GM21360 (cell line): ENCODE measurements at regions not wholly inside any gene's neighbourhood (a gene's known extent, or its start where the extent isn't known, plus 50 kb on each side); places are given as distances from the start of the nearest gene placed in this dataset.
"Not testable (repeated sequence)": the region's sequence is repeated elsewhere in the genome, so short reads cannot be mapped to it uniquely, and the experiment has no call there.

ENCODE experiments used
- ATAC-seq: cut with Tn5 transposase; IDR thresholded peaks from one replicate; pipeline ENCODE4 v1.9.1; 2021; ENCODE audit warnings: mild to moderate bottlenecking, moderate library complexity; ENCODE audit not compliant: unreplicated experiment

DNA sequence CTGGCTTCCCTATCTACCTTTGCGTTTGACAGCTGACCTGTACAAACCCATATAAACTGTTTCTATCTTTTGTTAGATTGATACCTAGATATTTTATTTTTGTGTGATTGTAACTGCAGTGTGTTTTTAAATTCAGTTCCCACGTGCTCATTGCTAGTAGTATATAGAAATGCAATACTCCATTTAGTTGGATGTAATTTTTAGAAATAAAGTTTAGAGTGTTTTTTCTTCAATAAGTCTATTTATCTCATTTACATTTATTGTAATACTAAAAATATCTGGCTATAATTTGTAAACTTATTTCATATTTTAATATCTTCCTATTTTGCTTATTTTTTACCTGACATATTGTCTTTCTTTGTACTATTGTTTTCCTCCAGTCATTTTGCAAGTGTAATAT lies 329.7 kb upstream of the ADARB2 start:
- ATAC-seq = no peak

GRCh38 chr10:2054728-2055127 lies 317.4 kb upstream of the ADARB2 start:
- no peak for ATAC-seq

DNA sequence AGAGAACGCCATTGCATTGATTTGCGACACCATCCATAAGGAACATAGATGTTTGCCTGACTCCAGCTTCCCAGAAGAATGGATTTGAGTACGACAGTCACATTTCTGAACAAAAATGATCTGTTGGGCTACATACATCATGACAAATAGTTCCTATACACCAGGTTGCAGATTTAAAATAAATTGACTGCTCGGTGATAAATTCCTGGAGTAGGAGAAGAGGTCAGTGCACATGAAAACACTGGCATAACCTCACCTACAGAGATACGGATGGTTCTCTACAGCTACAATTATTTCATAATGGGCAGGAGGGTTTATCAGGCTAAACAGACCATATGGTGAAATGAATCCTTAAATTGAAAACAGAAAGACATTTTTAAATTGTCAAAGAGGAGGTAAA lies 316.5 kb upstream of the ADARB2 start:
- no peak for ATAC-seq

DNA sequence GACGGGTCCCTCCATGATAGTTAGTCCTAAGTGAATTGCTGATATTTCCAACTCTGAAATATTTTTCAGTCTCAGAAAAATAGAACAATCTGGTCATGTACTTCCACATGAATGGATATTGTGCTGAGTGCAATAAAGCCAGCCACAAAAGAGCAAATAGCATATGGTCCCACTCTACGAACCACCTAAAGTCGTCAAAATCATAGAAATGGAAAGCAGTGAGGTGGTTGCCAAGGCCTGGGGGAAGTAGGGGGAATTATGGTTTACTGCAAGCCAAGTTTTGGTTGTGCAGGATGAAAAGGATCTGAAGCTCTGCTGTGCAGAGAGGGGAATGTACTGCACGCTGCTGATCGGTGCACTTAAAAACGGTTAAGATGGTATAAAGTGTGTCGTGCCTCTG lies 313.8 kb upstream of the ADARB2 start:
- no peak for ATAC-seq

DNA sequence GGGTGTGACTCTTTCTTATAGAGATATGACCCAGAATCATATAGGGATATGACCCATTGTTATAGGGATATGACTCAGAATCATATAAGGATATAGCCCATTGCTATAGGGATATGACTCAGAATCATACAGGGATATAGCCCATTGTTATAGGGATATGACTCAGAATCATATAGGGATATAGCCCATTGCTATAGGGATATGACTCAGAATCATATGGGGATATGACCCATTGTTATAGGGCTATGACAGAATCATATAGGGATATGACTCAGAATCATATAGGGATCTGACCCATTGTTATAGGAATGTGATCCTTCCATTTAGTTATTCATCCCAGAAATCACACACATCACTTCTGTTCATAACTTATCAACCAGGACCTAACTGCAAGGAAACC lies 312.2 kb upstream of the ADARB2 start:
- ATAC-seq = no peak

DNA sequence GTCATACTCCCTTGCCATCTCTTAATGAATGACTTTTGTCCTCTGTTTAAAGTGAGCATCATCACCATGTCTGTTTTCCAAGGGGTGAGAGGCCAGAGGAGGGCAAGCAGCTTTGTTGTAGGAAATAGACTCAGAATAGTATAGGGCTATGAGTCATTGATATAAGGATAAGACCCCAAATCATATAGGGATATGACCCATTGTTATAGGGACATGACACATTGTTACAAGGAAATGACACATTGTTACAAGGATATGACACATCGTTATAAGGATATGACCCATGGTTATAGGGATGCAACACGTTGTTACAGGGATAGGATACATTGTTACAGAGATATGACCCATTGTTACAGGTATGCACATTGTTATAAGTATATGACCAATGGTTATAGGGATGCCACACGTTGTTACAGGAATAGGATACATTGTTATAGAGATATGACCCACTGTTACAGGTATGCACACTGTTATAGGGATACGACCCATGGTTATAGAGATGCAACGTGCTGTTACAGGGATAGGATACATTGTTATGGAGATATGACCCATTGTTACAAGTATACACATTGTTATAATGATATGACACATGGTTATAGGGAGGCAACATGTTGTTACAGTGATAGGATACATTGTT lies 311.1 kb upstream of the ADARB2 start:
- no peak for ATAC-seq

DNA sequence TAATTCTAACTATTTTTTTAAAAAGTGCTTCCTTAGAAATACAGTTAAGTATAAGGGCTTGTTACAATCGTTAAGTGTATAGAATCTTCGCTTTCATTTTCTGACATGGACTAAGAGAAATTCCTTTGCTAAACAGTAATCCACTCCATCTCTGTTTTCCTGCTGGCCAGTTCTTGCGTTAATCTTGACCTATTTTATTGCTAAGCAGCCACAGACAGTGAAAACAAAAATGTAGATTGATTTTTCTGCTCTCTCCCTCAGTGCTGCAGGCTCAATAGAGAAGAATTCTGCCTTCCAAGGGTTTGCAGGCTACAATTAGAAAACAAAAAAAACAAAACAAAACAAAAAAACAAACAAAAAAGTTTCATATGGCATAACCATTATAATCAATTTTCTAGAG lies 310.4 kb upstream of the ADARB2 start:
- no peak for ATAC-seq

GRCh38 chr10:2043379-2043778 lies 306.1 kb upstream of the ADARB2 start:
- ATAC-seq = no peak

DNA sequence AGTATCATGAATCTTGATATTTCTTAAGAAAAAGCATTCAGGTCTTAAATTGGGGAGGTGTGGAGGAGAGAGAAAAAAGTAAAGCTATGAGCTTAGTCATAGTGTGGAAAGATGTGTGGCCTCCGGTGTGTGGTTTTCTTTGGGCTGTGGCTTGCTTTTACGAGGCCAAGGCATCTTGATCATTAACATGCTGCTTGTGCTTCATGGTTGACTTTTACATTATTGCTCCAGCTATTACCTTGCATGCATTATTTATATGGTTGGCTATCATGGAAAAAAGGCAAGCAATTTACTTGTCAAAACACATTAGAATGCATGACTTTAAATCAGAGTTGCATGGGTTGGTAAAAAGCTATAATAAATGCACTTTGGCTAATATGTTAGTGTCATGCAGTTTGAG lies 300.7 kb upstream of the ADARB2 start:
- ATAC-seq = no peak

GRCh38 chr10:2037246-2037645 lies 299.9 kb upstream of the ADARB2 start:
- ATAC-seq = no peak

DNA sequence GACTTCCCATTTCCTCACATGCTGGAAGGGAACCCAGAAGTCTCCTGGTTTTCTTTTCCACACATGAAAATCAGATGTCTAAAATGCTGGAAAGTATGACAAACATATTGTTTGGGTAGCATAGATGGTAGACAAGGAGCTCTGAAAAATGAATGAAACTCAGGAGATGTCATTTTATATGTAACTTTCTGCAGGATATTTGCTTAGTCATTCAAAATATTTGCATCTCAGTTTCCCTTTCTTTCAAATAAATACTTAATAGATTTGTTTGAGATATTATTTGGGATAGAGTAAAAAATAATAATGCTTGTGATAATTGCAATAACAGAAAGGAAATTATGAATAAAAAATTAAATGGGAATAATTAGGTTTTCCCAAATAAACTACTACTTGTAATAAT lies 298.9 kb upstream of the ADARB2 start:
- no peak for ATAC-seq

DNA sequence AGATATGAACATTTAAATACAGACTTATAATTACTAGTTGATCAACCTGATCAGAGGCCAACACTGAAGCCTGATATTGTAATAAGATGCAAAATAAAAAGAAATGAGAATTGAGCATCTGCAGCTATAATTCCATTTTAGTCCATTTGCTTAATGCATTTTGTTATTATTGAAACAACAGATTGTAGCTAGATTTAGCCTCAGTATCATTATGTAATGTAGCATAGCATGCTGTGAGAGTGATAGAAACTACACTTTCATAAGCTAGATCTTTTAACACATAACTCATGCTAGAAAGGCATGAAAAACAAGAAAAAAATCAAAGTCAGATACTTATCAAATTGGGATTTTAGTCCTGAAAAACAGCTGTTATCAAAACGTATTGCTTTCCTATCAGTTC lies 292.7 kb upstream of the ADARB2 start:
- ATAC-seq = no peak

DNA sequence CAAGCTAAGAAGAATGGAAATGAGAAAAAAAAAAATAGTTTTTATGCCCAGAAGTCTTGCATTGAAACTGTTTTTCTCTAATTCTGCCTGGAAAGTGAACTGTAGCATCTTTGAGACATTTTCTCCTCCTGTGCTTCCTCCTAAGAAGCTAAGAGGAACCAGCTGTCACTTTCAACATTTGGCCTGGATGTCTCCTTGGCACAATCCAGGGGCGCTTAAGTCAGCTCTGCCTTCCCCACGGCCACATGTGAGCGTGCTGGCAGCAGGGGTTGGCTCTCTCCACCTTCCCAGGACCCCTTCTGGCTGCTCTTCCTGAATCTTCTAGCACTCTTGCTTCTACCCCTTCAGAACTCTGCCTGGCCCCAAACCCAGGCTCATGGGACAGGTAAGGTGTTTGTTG lies 289.6 kb upstream of the ADARB2 start:
- no peak for ATAC-seq

DNA sequence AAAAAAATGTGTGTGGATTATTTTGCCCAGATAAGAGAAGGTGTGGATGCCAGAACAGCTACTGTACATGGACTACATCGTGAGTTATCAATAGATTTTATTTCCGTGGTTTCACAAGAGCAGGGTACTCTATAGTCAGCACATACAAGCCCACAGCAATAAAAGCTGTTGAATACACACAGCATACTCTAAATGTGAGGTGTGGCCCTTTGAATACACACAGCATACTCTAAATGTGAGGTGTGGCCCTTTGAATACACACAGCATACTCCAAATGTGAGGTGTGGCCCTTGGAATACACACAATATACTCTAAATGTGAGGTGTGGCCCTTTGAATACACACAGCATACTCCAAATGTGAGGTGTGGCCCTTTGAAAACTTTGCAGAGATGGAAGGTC lies 287.4 kb upstream of the ADARB2 start:
- ATAC-seq = not testable (repeated sequence)

- no peak for ATAC-seq
Observed at GRCh38 chr10:2023687-2024086, 286.4 kb upstream of the ADARB2 start.

GRCh38 chr10:2022401-2022800 lies 285.1 kb upstream of the ADARB2 start:
- no peak for ATAC-seq

DNA sequence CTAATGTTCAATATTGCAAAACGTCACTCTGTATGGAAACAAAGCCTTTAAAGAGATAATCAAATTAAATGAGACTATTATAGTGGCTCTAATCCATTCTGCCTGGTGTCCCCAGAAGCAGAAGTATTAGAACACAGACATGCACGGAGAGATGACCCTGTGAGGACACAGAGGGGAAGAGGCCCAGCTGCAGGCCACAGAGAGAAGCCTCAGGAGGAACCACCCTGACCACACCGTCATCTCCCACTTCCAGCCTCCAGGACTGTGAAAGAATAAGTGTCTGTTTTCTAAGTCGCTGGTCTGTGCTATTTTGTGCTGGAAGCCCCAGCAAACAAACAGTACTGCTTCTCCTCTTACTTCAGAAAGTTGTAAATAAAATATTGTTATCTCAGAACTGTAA lies 283.5 kb upstream of the ADARB2 start:
- ATAC-seq = no peak

- ATAC-seq = no peak
Observed at GRCh38 chr10:2019803-2020202, 282.5 kb upstream of the ADARB2 start.

DNA sequence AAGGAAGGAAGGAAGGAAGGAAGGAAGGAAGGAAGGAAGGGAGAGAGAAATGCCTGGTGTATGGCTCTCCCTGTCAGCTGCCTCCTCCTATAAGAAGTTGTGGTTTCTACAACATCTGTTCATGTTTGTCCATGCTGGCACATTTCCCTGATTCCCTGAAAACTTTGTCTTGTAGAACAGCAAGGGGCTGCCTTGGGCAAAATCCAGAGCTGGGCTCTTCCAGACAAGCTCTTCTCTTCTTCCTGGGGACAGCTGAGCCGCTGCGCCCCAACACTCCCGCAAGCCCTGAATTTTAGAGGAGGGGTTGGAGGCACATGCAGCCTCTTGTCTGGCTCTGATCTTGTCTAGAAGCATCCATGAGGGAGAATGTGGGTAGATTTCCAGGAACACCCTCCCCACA lies 282.0 kb upstream of the ADARB2 start:
- no peak for ATAC-seq

GRCh38 chr10:2014541-2014940 lies 277.2 kb upstream of the ADARB2 start:
- no peak for ATAC-seq

- no peak for ATAC-seq
Observed at GRCh38 chr10:2012209-2012608, 274.9 kb upstream of the ADARB2 start.

- ATAC-seq = no peak
Observed at GRCh38 chr10:2011106-2011716, 273.9 kb upstream of the ADARB2 start.

- ATAC-seq = no peak
Observed at GRCh38 chr10:2005546-2005945, 268.2 kb upstream of the ADARB2 start.
